HCT116 (cell line): ENCODE measurements at regions not wholly inside any gene's neighbourhood (a gene's known extent, or its start where the extent isn't known, plus 50 kb on each side); places are given as distances from the start of the nearest gene placed in this dataset.

ENCODE experiments used
- ATAC-seq: fragments of 200-7000 bp; cut with Tn5 transposase; 2 replicates; pipeline ENCODE4 v1.9.1; 2020; ENCODE audit warnings: mild to moderate bottlenecking, moderate library complexity
- BruUV-seq: library from RNA; stranded (reverse); fragments of 400-500 nt; replicated peaks from 2 replicates; lab custom pipeline; 2021; lab: Mats Ljungman, UMichigan
- CTCF ChIA-PET: fragments of 300-600 bp; sonication (Branson Sonifier 250); formaldehyde crosslinking; loops from one replicate; lab custom pipeline; 2021; ENCODE audit warnings: antibody characterized with exemption; lab: Charles Lee
- POLR2A ChIA-PET: fragments of 300-600, 350-600 bp; sonication (Branson Sonifier 250); formaldehyde crosslinking; loops from one replicate; lab custom pipeline; 2021; ENCODE audit warnings: antibody characterized with exemption; lab: Charles Lee
- RAD21 ChIA-PET, 2 experiments: fragments of 300-600 bp; sonication (Branson Sonifier 250); formaldehyde crosslinking; loops; one replicate each; lab custom pipeline; 2023; ENCODE audit warnings: low total read pairs in 2 of 2; ENCODE audit not compliant: uncharacterized antibody in 2 of 2, unreplicated experiment in 2 of 2, low non-redundant PET in 1 of 2; lab: Charles Lee
- DNase-seq: peaks from one replicate; pipeline ENCODE4 v3.0.0-alpha.2; 2010; ENCODE audit warnings: low read depth, low spot score
- H2AFZ ChIP-seq: fragments of 200-600 bp; shearing (Covaris generic), sonication (generic); 2 replicates; pipeline ENCODE4 v1.6.1; 2017; ENCODE audit warnings: low read depth, mixed run types, mixed read lengths, antibody characterized with exemption, low read length; ENCODE audit not compliant: poor library complexity, severe bottlenecking
- H3K27ac ChIP-seq: 2 replicates; pipeline ENCODE4 v1.5.1; 2012; ENCODE audit warnings: low read depth, low read length
- H3K27me3 ChIP-seq: fragments of 200-600 bp; sonication (generic); 2 replicates; pipeline ENCODE4 v1.6.1; 2016; ENCODE audit warnings: mixed run types, low read length, mixed read lengths; ENCODE audit not compliant: insufficient read depth
- H3K36me3 ChIP-seq, 2 experiments: fragments of 200-500 bp in 1 of 2; fragments of 200-600 bp in 1 of 2; sonication (Bioruptor generic) in 1 of 2; sonication (generic) in 1 of 2; 2 replicates each; pipeline versions ENCODE4 v1.5.1 to v1.6.1; 2014 to 2016; ENCODE audit warnings: low read length in 2 of 2, inconsistent platforms in 1 of 2, mixed read lengths in 1 of 2, mixed run types in 1 of 2; ENCODE audit not compliant: insufficient read depth in 2 of 2, control insufficient read depth in 1 of 2
- H3K4me1 ChIP-seq, 2 experiments: fragments of 200-600 bp in 1 of 2; sonication (generic) in 1 of 2; 2 replicates each; pipeline versions ENCODE4 v1.5.1 to v1.6.1; 2012 to 2017; ENCODE audit warnings: low read length in 2 of 2, inconsistent platforms in 1 of 2, mild to moderate bottlenecking in 1 of 2, mixed read lengths in 1 of 2, mixed run types in 1 of 2, moderate library complexity in 1 of 2; ENCODE audit not compliant: insufficient read depth in 2 of 2, control insufficient read depth in 1 of 2
- H3K4me2 ChIP-seq: fragments of 200-600 bp; sonication (generic); 2 replicates; pipeline ENCODE4 v1.6.1; 2017; ENCODE audit warnings: mixed run types, low read length, mixed read lengths
- H3K4me3 ChIP-seq, 2 experiments: fragments of 200-600 bp in 1 of 2; sonication (generic) in 1 of 2; replicated peaks in 1 of 2; 2 replicates each; pipeline ENCODE4 v1.5.1; 2011 to 2016; ENCODE audit warnings: low read length in 2 of 2, control low read depth in 1 of 2, low read depth in 1 of 2, mild to moderate bottlenecking in 1 of 2, mixed read lengths in 1 of 2, mixed run types in 1 of 2
- H3K79me2 ChIP-seq: fragments of 200-600 bp; sonication (generic); 2 replicates; pipeline ENCODE4 v1.6.1; 2017; ENCODE audit warnings: mild to moderate bottlenecking, mixed run types, low read length, moderate library complexity, mixed read lengths; ENCODE audit not compliant: insufficient read depth
- H3K9ac ChIP-seq: fragments of 200-600 bp; sonication (generic); 2 replicates; pipeline ENCODE4 v1.6.1; 2016; ENCODE audit warnings: low read length, mixed read lengths
- H3K9me2 ChIP-seq: fragments of 200-600 bp; sonication (generic), shearing (Covaris generic); 2 replicates; pipeline ENCODE4 v1.6.1; 2017; ENCODE audit warnings: mixed run types, mild to moderate bottlenecking, moderate library complexity; ENCODE audit not compliant: insufficient read depth
- H3K9me3 ChIP-seq, 2 experiments: fragments of 200-500 bp in 1 of 2; fragments of 200-600 bp in 1 of 2; sonication (Bioruptor generic) in 1 of 2; sonication (generic) in 1 of 2; 2 replicates each; pipeline ENCODE4 v1.6.1; 2014 to 2017; ENCODE audit warnings: low read length in 2 of 2, mixed read lengths in 2 of 2, inconsistent platforms in 1 of 2, low read depth in 1 of 2, mild to moderate bottlenecking in 1 of 2, mixed run types in 1 of 2, moderate library complexity in 1 of 2; ENCODE audit not compliant: control insufficient read depth in 1 of 2, insufficient read depth in 1 of 2
- H4K20me1 ChIP-seq: fragments of 200-600 bp; sonication (generic), shearing (Covaris generic); 2 replicates; pipeline ENCODE4 v1.6.1; 2017; ENCODE audit warnings: mixed run types, mild to moderate bottlenecking, moderate library complexity; ENCODE audit not compliant: insufficient read depth
- CBX3 ChIP-seq: IDR thresholded peaks from 2 replicates; pipeline ENCODE4 v1.6.1; 2012; ENCODE audit warnings: low read depth
- EGR1 ChIP-seq: IDR thresholded peaks from 2 replicates; pipeline ENCODE4 v1.6.1; 2012; ENCODE audit warnings: low read depth
- ELF1 ChIP-seq: IDR thresholded peaks from 2 replicates; pipeline ENCODE4 v1.6.1; 2012; ENCODE audit warnings: low read depth, borderline replicate concordance
- EZH2 ChIP-seq: fragments of 200-600 bp; sonication (generic); IDR thresholded peaks from 2 replicates; pipeline ENCODE4 v1.6.1; 2017; ENCODE audit warnings: antibody characterized with exemption, mixed run types
- JUND ChIP-seq: IDR thresholded peaks from 2 replicates; pipeline ENCODE4 v1.6.1; 2012
- ZNF274 ChIP-seq: fragments of 200-500 bp; sonication (Bioruptor generic); IDR thresholded peaks from 2 replicates; pipeline ENCODE4 v1.6.1; 2014; ENCODE audit warnings: mild to moderate bottlenecking, low read depth, low read length, inconsistent platforms
- intact Hi-C: fragments of 100-400 bp; cut with micrococcal nuclease; formaldehyde crosslinking; loops from 2 replicates; pipeline ENCODE4 v1.10.0; 2022
- TF ChIP-seq, protein P1 (sequence below): IDR thresholded peaks from 2 replicates; pipeline ENCODE4 v1.6.1; 2012; ENCODE audit warnings: low read depth
- TF ChIP-seq, protein P2 (sequence below): IDR thresholded peaks from 2 replicates; pipeline ENCODE4 v1.6.1; 2012

DNA sequence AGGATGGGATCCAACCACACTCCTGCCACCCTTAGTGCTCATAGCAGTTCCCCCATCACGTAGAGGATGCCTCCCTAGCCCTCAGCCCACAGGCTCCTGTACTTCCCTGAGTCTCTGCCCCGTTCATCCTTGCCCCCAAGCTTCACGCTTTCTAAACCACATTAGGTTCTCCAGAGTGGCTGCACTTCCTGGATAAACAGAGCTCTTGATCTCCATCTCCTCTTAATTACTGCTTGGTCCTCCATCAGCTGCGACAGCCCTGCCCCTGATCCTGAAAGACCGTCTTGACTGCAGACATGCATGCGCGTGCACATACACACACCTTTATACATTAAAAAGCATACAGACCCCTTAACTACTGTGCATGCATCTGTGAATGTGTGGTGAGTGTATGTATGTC is 530.0 kb downstream of the BCL11B start:
- no peak overlapping the region for H3K4me3 ChIP-seq
- H3K36me3 ChIP-seq, result no peaks in the 10 kb centered on the region
- H3K79me2 ChIP-seq, result no peaks in the 10 kb centered on the region
- no peak overlapping the region for H3K4me2 ChIP-seq
- no peak overlapping the region for H3K9ac ChIP-seq
- no peaks in the 10 kb centered on the region for H3K27me3 ChIP-seq
- TF ChIP-seq JUND (no peak), EZH2 (no peak), ZNF274 (no peak), CBX3 (no peak), ELF1 (no peak), EGR1 (no peak)
- TF ChIP-seq, protein P1, sequence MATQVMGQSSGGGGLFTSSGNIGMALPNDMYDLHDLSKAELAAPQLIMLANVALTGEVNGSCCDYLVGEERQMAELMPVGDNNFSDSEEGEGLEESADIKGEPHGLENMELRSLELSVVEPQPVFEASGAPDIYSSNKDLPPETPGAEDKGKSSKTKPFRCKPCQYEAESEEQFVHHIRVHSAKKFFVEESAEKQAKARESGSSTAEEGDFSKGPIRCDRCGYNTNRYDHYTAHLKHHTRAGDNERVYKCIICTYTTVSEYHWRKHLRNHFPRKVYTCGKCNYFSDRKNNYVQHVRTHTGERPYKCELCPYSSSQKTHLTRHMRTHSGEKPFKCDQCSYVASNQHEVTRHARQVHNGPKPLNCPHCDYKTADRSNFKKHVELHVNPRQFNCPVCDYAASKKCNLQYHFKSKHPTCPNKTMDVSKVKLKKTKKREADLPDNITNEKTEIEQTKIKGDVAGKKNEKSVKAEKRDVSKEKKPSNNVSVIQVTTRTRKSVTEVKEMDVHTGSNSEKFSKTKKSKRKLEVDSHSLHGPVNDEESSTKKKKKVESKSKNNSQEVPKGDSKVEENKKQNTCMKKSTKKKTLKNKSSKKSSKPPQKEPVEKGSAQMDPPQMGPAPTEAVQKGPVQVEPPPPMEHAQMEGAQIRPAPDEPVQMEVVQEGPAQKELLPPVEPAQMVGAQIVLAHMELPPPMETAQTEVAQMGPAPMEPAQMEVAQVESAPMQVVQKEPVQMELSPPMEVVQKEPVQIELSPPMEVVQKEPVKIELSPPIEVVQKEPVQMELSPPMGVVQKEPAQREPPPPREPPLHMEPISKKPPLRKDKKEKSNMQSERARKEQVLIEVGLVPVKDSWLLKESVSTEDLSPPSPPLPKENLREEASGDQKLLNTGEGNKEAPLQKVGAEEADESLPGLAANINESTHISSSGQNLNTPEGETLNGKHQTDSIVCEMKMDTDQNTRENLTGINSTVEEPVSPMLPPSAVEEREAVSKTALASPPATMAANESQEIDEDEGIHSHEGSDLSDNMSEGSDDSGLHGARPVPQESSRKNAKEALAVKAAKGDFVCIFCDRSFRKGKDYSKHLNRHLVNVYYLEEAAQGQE, result no peak
- TF ChIP-seq, protein P2, sequence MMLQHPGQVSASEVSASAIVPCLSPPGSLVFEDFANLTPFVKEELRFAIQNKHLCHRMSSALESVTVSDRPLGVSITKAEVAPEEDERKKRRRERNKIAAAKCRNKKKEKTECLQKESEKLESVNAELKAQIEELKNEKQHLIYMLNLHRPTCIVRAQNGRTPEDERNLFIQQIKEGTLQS, result no peak
- RAD21 ChIA-PET, result no interaction called here
- H3K9me2 ChIP-seq, result no peaks in the 10 kb centered on the region
- no TSS peak for BruUV-seq
- DNase-seq (no peak), ATAC-seq (no peak)
- no peak overlapping the region for H2AFZ ChIP-seq
- no peaks in the 10 kb centered on the region for H3K9me3 ChIP-seq
- H3K4me1 ChIP-seq, result no peaks in the 10 kb centered on the region
- POLR2A ChIA-PET, result no interaction called here
- H3K27ac ChIP-seq, result no peak overlapping the region
- CTCF ChIA-PET, result no interaction called here
- intact Hi-C loops, result no loop called here
- no peaks in the 10 kb centered on the region for H4K20me1 ChIP-seq
